ENCODE measurements at regions not wholly inside any gene's neighbourhood (a gene's known extent, or its start where the extent isn't known, plus 50 kb on each side); places are given as distances from the start of the nearest gene placed in this dataset.

DNA sequence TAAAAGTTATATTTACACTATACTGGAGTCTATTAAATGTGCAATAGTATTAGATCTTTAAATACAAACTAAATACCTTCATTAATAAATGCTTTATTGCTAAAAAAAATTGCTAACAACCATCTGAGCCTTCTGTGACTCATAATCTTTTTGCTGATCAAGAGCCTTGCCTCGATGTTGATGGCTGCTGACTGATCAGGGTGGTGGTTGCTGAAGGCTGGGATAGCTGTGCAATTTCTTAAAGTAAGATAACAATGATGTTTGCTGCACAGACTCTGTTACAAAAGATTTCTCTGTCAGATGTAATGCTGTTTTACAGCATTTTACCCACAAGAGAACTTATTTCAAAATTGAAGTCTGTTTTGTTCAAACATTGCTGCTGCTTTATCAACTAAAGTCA lies 421.4 kb upstream of the CYRIA start:
- Histone ChIP-seq H3K4me1 (ENCODE audit: low read length) (no peaks in the 10 kb centered on the region), H3K9me3 (ENCODE audit: insufficient read depth, low read length) (no peaks in the 10 kb centered on the region), H2AFZ (ENCODE audit: low read depth, low read length) (no peak overlapping the region), H3K27ac (ENCODE audit: low read length) (no peak overlapping the region), H4K20me1 (ENCODE audit: insufficient read depth, low read length) (no peaks in the 10 kb centered on the region), H3K36me3 (replicated peaks; ENCODE audit: low read depth, low read length) (no peaks in the 10 kb centered on the region), H3K27me3 (ENCODE audit: low read depth, low read length) (no peaks in the 10 kb centered on the region), H3K4me2 (ENCODE audit: low read length) (no peak overlapping the region), H3K79me2 (ENCODE audit: low read length) (no peaks in the 10 kb centered on the region), H3K4me3 (ENCODE audit: low read length) (no peak overlapping the region), H3K9ac (ENCODE audit: low read length) (no peak overlapping the region)
- TF ChIP-seq, protein P1, sequence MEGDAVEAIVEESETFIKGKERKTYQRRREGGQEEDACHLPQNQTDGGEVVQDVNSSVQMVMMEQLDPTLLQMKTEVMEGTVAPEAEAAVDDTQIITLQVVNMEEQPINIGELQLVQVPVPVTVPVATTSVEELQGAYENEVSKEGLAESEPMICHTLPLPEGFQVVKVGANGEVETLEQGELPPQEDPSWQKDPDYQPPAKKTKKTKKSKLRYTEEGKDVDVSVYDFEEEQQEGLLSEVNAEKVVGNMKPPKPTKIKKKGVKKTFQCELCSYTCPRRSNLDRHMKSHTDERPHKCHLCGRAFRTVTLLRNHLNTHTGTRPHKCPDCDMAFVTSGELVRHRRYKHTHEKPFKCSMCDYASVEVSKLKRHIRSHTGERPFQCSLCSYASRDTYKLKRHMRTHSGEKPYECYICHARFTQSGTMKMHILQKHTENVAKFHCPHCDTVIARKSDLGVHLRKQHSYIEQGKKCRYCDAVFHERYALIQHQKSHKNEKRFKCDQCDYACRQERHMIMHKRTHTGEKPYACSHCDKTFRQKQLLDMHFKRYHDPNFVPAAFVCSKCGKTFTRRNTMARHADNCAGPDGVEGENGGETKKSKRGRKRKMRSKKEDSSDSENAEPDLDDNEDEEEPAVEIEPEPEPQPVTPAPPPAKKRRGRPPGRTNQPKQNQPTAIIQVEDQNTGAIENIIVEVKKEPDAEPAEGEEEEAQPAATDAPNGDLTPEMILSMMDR (IDR thresholded peaks at IDR 0.05; ENCODE audit: low read depth, low read length) = no peak
- TF ChIP-seq EZH2phosphoT487 (IDR thresholded peaks at IDR 0.05; ENCODE audit: low read depth) = no peak

DNA sequence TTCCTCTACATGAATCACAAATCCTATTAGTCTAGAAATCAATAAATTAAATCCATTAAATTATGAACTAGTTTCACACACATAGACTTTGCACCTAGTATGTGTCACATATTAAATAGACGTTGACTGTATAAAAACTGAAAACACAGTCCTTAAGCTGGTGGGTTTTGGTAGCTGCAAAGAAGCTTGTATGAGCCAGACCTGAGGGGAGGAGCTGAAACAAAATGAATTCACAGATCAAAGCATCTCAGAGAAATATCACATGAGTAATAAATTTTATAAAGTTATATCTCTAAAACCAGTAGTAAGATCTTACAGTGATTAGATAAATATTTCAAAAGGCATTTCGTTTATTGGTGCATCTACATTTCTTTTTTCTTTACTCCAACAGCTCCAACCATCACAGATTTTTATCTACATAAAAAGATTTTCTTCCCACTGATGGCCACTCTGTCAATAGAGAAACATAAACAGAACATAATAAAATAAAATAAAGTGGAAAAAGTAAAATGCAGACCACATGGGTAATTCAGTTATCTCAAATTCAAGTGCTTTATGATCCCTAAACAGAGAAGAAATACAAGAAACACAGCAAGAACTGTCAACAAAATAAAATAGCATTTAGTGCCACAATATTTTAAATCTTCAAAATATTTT lies 420.0 kb upstream of the CYRIA start:
- Histone ChIP-seq H3K4me3 (ENCODE audit: low read length) (no peak overlapping the region), H3K36me3 (replicated peaks; ENCODE audit: low read depth, low read length) (no peaks in the 10 kb centered on the region), H3K79me2 (ENCODE audit: low read length) (no peaks in the 10 kb centered on the region), H3K27me3 (ENCODE audit: low read depth, low read length) (no peaks in the 10 kb centered on the region), H3K4me2 (ENCODE audit: low read length) (no peak overlapping the region), H3K27ac (ENCODE audit: low read length) (no peak overlapping the region), H3K4me1 (ENCODE audit: low read length) (no peaks in the 10 kb centered on the region), H2AFZ (ENCODE audit: low read depth, low read length) (no peak overlapping the region), H3K9ac (ENCODE audit: low read length) (no peak overlapping the region), H3K9me3 (ENCODE audit: insufficient read depth, low read length) (no peaks in the 10 kb centered on the region), H4K20me1 (ENCODE audit: insufficient read depth, low read length) (no peaks in the 10 kb centered on the region)
- no peak for TF ChIP-seq EZH2phosphoT487 (IDR thresholded peaks at IDR 0.05; ENCODE audit: low read depth)
- TF ChIP-seq, protein P1 (IDR thresholded peaks at IDR 0.05; ENCODE audit: low read depth, low read length) = no peak

DNA sequence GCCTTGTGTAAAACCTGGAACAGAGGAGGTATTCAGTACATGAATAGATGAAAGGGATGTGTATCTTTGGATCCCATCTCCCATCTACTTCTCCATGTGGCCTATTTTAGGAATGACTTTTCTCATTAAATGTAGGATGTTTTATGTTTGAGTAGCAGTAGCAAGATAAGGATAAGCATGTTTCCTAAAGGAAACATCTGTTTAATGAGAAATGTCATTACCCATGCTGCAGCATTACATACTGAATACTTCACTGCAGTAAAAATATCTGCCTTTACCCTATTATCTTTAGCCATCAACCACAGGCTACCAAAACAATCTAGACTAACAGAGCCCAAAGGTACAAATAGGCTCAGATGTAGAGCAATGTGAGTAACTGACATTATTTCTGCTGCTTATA lies 419.2 kb upstream of the CYRIA start:
- TF ChIP-seq, protein P1 (IDR thresholded peaks at IDR 0.05; ENCODE audit: low read depth, low read length) = no peak
- TF ChIP-seq EZH2phosphoT487 (IDR thresholded peaks at IDR 0.05; ENCODE audit: low read depth) = no peak
- Histone ChIP-seq H3K4me3 (ENCODE audit: low read length) (no peak overlapping the region), H3K27ac (ENCODE audit: low read length) (no peak overlapping the region), H3K36me3 (replicated peaks; ENCODE audit: low read depth, low read length) (no peaks in the 10 kb centered on the region), H3K27me3 (ENCODE audit: low read depth, low read length) (no peaks in the 10 kb centered on the region), H2AFZ (ENCODE audit: low read depth, low read length) (no peak overlapping the region), H3K4me1 (ENCODE audit: low read length) (no peaks in the 10 kb centered on the region), H3K79me2 (ENCODE audit: low read length) (no peaks in the 10 kb centered on the region), H4K20me1 (ENCODE audit: insufficient read depth, low read length) (no peaks in the 10 kb centered on the region), H3K4me2 (ENCODE audit: low read length) (no peak overlapping the region), H3K9ac (ENCODE audit: low read length) (no peak overlapping the region), H3K9me3 (ENCODE audit: insufficient read depth, low read length) (peaks cover 1% of the 10 kb centered on the region; the same call in 1 of the 2 replicates)

DNA sequence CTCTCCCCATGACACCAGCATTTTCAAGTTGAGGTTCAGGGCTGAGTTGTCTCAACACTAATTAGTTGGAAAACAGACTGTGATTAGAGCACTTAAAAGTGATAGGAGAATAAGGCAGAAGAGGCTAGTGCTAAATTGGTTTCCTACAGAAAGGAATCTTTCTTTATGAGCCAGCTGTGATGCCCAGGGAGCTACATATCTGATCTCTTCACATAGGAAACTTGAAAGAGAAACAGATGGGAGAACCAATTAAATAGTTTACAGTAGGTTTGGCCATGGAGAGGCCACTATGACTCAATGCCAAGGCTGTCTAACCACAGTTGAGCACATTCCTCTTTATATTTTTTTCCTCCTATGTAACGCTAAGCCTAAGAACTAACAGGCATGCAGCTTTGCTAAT lies 418.3 kb upstream of the CYRIA start:
- Histone ChIP-seq H3K27ac (ENCODE audit: low read length) (no peak overlapping the region), H3K36me3 (replicated peaks; ENCODE audit: low read depth, low read length) (no peaks in the 10 kb centered on the region), H3K4me1 (ENCODE audit: low read length) (no peaks in the 10 kb centered on the region), H3K79me2 (ENCODE audit: low read length) (no peaks in the 10 kb centered on the region), H4K20me1 (ENCODE audit: insufficient read depth, low read length) (no peaks in the 10 kb centered on the region), H3K27me3 (ENCODE audit: low read depth, low read length) (no peaks in the 10 kb centered on the region), H3K4me2 (ENCODE audit: low read length) (no peak overlapping the region), H3K9ac (ENCODE audit: low read length) (no peak overlapping the region), H3K9me3 (ENCODE audit: insufficient read depth, low read length) (peaks cover 9% of the 10 kb centered on the region; the same call in 1 of the 2 replicates), H2AFZ (ENCODE audit: low read depth, low read length) (no peak overlapping the region), H3K4me3 (ENCODE audit: low read length) (no peak overlapping the region)
- no peak for TF ChIP-seq EZH2phosphoT487 (IDR thresholded peaks at IDR 0.05; ENCODE audit: low read depth)
- TF ChIP-seq, protein P1 (IDR thresholded peaks at IDR 0.05; ENCODE audit: low read depth, low read length) = no peak
